HG03095 (cell line): ENCODE measurements at regions not wholly inside any gene's neighbourhood (a gene's known extent, or its start where the extent isn't known, plus 50 kb on each side); places are given as distances from the start of the nearest gene placed in this dataset.
"Not testable (repeated sequence)": the region's sequence is repeated elsewhere in the genome, so short reads cannot be mapped to it uniquely, and the experiment has no call there.

Source experiments
- ATAC-seq: cut with Tn5 transposase; IDR thresholded peaks from one replicate; pipeline ENCODE4 v1.9.1; 2021; ENCODE audit warnings: moderate library complexity; ENCODE audit not compliant: unreplicated experiment

DNA sequence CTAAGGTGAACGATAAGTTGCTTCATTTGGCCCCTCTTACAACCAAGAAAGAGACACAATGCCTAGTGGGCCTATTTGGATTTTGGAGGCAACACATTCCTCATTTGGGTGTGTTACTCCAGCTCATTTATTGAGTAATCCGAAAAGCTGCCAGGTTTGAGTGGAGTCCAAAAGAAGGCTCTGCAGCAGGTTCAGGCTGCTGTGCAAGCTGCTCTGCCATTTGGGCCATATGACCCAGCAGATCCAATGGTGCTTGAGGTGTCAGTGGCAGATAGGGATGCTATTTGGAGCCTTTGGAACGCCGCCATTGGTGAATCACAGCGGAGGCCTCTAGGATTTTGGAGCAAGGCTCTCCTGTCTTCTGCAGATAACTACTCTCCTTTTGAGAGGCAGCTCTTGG lies 176.4 kb downstream of the AKR1D1 start:
- not testable (repeated sequence) for ATAC-seq

DNA sequence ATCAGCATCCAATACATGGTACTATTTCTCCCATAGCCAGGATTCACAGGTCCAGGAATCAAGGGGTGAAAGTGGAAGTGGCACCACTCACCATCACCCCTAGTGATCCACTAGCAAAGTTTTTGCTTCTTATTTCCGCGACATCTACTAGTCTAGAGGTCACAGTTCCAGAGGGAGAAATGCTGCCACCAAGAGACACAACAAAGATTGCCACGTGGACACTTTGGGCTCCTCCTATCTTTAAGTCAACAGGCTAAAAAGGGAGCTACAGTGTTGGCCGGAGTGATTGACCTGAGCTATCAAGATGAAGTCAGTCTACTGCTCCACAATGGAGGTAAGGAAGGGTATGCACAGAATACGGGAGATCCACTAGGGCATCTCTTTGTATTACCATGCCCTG lies 178.2 kb downstream of the AKR1D1 start:
- ATAC-seq = no peak

DNA sequence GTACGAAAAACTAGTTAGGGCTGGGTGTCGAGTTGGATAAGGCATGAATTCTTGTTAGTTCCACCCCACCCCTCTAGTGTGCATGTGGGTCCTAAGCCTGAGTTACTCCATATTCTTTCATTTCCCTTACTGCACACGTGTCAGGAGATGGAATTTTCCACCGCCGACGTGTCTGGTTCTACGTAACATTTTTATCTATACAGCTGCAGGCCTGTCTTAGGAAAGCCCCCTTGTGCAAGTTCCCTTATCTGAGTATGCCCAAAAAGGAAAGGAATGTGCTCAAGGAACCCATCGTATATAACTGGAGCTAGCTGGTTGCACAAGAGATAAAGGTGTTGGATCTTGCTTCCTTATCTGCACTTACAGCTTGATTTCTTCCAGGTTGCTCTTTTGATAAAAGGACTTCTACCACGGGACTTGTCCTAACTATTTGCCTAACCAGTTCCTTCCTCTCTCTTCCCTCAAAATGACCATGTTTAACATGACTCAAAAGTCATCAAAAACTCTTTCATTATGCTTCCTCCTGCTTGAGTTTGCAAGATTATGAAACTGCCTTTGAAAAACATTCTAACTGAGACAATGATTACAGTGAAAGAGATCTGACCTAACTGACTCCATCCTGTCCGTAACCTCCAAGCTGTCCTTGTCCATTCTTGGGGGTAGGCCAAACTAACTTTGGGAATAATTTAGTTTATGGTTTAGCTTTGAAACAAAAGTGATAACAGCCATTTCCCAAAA lies 181.4 kb downstream of the AKR1D1 start:
- no peak for ATAC-seq

DNA sequence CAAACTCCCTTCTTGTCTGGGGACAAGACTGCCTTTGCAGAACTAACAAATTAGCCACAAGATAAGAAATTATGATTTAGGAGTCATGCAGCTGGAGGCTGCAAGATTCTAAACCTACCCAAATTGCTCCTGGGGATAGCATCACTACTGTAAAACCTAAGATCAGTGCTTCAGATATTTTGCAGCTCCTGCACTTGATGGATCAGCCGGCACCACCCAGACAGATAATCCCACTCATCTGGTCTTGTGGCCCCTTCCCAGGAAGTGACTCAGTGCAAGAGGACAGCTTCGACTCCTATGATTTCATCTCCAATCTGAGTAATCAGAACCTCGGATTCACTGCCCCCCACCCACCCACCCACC lies 181.9 kb downstream of the AKR1D1 start:
- ATAC-seq = no peak

DNA sequence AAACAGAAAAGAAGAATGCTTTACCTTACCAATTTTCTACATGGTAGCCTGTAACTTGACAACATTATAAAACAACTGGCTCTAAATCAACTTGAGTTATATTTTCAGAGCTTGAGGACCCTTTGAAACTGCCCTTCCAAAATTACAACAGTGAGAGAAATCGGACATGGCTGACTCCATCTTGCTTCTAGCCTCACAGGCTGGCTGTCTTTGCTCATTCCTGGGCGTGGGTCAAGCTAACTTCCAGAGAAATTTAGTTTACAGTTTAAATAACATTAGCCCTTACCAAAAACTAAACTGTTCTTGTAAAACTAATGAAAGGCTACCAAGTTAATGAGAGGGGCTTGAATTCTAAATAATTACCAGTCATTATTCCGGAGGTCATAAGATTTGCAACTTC lies 183.4 kb downstream of the AKR1D1 start:
- ATAC-seq = no peak

DNA sequence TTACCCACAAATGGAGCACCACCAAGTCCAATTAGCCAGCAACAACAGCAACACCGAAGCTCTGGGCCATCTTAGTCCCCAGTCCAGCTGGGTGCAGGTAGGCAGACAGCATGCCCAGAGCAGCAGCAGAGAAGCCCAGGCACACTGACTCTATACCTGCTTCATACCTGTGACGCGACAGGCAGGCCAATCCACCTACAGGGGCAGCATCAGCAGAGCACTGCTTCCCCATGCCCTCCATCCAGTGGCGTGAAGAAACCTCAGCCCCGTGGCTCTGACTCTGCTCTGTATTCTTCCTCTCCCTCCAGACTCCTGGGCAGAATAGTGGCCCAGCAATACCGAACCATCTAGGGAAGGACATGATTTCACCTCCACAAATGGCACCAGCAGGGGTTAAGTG lies 191.7 kb downstream of the AKR1D1 start:
- ATAC-seq = no peak

DNA sequence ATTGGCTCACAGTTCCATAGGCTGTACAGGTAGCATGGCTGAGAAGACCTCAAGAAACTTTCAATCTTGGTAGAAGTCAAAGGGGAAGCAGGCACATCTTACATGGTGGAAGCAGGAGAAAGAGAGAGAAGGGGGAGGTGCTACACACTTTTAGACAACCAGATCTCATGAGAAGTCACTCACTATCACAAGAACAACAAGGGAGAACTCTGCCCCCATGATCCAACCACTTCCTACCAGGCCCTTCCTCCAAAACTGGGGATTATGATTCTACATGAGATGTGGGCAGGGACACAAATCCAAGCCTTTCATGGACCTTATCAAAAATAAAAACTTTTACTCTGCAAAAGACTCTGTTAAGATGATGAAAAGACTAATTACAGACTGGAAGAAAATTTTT lies 183.2 kb upstream of the TRIM24 start:
- no peak for ATAC-seq

DNA sequence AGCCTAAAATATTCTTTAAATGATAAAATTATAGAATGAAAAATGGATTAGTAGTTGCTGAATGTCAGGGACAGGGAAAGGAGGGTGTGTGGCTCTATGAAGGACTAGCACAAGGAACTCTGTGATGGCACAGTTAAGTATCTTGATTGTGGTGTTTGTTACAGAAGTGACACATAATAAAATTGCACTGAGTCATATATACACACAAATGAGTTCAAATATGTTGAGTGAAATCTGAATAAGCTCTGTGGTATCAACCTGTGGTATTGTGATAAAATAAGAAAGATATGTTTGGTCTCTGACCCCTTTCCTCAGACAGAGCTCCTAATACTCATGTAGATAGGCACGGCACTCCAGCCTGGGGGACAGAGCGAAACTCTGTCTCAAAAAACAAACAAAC lies 181.5 kb upstream of the TRIM24 start:
- ATAC-seq = no peak

DNA sequence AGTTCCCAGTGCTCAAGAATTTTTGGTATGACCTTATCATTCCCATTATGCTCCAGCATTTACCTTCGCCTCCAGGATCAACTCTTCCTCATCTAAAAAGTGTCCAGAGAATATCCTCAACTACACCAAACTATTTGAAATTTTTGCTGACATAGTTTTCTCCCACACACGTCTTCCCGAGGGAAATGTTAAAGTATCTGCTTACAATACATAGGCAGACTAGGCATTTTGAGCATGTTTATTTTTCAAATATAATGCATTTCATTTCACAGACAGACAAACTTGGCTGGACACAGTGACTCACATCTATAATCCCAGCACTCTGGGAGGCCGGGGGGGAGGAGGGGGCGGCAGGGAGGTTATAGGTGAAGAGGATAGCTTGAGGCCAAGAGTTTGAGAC lies 177.1 kb upstream of the TRIM24 start:
- no peak for ATAC-seq

DNA sequence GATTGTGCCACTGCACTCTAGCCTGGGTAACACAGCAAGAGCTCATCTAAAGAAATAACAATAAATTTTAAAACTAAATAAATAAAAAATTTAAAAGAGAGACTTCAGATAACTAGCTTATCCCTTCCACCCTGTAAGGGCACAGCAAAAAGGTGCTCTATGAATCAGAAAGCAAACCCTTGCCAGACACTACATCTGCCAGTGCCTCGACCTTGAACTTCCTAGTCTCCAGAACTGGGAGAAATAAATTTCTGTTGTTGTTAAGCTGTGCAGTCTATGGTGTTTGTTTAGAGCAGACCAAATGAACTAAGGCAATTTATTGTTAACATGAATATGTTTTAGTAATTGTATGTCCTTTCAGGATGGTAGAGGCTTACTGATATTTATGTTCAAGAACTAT lies 174.9 kb upstream of the TRIM24 start:
- no peak for ATAC-seq

DNA sequence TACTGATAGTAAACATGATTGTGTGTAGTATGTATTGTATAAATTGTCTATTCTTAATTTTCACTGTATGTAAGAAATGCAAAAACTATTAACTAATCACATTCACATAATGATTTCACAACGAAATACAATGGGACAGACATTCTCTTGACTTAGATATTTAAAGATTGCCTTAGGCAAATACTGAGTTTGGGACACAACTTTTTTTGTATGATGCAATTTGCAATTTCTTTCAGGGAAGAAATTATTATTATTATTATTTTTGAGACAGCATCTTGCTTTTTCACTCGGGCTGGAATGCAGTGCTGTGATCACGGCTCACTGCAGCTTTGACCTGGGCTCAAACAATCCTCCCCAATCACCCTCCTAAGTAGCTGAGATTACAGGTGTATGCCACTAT lies 173.2 kb upstream of the TRIM24 start:
- no peak for ATAC-seq

DNA sequence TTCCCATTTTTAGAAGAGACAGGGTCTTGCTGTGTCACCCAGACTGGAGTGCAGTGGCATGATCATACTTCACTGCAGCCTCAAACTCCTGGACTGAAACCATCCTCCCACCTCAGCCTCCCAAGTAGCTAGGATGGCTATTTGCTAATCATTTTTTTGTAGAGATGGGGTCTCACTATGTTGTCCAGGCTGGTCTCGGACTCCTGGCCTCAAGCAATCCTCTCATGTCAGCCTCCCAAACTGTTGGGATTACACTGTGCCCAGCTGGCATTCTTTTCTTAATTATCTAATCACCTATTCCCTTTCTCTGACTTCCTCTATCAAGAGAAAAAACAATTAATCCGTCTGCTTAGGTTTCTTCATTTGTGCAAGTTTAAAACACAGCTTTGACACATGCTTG lies 172.5 kb upstream of the TRIM24 start:
- ATAC-seq = no peak

DNA sequence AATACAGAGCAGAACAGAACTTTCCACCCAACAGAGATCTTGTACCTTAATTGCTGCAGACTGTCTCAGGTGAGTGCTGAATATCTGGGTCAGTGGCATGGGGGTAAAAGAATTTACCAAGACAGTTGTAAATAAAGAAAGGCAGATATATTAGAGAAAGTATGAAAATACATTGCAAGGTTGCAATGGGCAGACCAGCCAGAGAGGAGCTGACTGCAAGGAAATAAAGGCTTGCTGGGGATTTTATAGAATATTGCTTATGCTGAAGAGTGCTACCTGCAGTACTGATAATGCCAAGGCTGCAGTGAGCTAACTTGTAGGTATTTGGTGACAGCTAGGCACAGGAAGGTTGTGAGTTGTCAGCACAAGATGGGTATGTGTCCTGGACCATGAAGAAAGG lies 171.0 kb upstream of the TRIM24 start:
- ATAC-seq = no peak

DNA sequence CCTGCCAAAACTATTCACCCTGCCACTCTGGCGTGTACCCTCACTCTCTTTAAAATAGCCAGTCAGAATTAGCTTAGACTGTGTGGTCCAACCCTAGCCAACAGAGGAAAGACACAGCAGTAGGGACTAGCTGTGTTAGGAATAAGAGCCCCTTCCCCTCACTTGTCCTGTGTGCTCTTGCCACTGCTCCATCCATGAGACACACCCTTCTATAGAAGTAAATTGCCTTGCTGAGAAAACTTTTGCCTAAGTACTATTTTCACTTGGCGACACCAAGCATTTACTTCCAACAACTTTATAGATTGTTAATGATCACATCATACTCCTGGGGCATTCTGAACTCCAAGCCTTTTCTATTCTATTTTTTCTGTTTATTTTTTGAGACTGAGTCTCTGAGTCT lies 170.2 kb upstream of the TRIM24 start:
- no peak for ATAC-seq

DNA sequence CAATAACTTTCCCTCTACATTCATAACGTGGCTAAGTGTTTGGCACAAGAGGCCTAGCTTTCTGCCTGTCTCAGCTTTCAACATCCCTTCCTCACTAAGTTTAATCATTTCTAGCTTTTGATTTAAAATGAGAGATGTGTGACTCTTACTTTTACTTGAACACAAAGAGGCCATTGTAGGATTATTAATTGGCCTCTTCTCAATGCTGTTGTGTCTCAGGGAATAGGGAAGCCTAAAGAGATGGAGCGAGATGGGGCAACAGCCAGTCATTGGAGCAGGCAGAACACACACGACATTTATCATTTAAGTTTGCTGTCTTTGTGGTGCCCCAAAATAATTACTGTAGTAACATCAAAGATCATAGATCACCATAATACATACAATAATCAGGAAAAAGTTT lies 167.1 kb upstream of the TRIM24 start:
- no peak for ATAC-seq

DNA sequence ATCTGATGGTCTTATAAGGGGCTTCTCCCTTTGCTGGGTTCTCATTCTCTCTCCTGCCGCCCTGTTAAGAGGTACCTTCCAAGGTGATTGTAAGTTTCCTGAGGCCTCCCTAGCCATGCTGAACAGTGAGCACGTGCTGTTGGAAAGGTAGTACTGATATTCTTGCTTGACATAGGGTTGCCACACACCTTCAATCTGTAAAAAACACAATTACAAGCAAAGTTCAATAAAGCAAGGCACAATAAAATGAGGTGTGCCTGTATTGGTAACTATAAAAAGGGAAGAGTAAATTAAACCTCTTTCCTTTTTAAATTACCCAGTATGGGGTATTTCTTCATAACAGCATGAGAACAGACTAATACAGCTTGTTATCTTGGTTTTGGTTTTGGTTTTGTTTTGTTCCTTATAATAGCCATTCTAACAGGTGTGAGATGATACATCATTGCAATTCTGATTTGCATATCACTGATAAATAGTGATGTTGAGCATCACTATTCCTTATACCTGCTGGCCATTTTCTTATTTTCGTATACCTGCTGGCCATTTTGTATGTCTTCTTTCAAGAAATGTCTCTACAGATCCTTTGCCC lies 164.9 kb upstream of the TRIM24 start:
- no peak for ATAC-seq

DNA sequence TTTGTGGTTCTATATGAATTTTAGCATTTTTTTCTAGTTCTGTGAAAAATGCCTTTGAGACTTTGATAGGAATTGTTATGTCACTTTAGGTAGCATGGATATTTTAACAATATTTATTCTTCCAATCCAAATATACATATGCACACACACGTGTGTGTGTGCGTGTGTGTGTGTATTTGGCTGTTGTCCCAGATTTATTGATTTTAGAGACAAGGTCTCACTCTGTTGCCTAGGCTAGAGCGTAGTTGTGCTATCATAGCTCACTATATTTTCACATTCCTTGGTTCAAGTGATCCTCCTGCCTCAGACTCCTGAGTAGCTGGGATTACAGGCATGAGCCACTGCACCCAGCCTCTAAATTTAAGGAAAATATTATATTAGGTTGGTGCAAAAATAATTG lies 162.5 kb upstream of the TRIM24 start:
- no peak for ATAC-seq

DNA sequence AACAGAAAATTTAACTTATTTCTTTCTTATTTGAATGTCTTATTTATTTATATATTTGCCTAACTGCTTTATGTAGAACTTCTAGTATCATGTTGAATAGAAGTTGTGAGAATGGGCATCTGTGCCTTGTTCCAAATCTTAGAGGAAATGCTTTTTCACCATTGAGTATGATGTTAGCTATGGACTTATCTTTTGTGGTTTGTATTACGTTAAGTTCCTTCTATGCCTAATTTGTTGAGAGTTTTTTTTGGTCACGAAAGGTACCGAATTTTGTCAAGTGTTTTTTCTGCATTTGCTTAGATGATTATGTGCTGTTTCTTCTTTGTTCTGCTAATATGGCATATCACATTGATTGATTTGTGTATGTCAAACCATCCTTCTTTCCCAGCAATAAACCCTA lies 161.0 kb upstream of the TRIM24 start:
- ATAC-seq = no peak

DNA sequence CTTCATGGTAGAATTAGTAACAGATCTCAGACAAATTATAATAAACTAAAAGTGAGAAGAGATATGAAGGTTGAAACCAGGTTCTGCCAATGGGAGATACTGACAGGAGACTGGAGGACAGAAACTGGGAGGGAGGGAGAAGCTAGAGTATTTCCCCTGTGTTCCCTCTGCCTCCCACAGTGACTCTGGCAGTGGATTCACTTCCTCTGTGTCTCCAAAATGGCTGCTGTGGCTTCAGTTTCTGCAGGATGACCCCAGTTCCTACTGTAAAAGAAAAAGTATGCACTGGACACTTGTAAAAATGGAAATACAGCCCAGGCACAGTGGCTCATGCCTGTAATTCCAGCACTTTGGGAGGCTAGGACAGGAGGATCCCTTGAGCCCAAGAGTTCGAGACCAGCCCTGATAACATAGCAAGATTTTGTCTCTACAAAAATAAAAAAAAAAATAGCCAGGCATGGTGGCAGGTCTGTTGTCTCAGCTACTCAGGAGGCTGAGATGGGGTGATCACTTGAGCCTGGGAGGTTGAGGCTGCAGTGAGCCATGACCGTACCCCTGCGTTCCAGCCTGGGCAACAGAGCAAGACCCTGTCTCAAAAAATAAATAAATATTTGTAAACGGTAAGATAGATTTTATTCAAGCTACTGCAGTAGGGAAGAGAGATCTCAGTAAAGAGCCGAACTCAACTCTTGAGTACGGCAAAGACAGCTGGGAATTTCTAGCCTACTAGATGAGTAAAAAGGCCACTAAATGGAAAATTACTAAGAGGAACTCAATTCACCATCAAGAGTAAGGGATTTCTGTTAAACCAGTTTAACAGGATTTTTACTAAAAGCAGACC lies 156.6 kb upstream of the TRIM24 start:
- ATAC-seq = no peak

DNA sequence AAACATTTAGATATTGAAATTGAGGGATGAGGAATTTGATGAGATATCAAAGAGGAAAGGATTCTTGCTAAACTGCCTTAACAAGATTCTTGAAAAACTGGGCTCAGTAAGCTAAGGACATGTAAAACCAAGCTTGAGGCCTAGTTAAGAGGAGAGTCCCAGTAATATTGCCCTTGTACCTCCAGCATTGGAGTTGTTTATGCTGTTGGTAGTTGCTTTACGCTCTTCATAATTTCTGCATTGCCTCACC lies 156.1 kb upstream of the TRIM24 start:
- no peak for ATAC-seq

DNA sequence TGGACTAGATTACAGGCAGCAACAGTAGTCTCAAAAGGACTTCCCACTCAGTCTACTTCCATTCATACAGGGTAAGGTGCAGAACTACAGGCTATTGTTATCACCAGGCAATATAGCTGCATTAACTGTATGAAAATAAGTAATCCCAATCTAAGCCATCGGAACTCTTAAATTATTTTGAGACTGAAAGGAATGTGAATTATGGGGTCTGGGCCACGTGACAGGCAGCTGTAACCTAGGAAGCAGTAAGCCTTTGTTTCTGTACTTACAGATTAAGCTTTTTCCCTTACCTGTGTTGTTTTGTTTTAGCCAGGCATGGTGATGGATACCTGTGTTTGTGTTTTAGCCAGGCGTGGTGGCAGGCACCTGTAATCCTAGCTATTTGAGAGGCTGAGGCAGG lies 152.4 kb upstream of the TRIM24 start:
- no peak for ATAC-seq

DNA sequence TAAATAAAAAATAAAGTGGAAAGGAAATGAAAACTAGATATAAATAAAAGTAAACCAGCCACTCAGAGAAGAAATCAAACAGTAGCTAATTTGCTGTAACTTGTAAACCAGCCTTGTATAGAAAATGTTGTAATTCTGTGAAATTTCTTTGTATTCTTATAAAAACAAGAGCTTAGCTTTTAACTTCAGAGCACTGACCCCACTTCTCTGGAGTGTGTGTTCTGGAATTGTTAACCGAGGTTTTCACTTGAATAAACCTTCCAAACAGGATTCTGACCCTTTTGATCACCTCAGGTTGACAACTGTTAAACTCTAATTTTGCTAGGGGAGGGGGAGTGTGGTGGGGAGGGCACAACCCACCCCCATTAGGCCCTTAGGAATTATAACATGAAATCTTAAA lies 151.9 kb upstream of the TRIM24 start:
- no peak for ATAC-seq

DNA sequence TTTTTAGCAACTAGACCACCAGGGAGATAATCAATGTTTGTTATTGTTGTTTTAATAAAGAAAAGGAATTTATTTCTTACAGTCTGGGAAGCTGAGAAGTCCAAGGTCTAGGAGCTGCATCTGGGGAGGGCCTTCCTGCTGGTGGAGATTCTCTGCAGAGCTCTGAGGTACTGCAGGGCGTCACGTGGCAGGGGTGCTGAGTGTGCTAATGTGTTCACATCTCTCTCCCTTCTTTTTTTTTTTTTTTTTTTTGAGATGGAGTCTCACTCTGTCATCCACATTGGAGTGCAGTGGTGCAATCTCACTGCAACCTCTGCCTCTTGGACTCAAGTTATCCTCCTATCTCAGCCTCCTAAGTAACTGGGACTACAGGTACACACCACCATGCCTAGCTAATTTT lies 150.9 kb upstream of the TRIM24 start:
- no peak for ATAC-seq
